ENCODE measurements at regions not wholly inside any gene's neighbourhood (a gene's known extent, or its start where the extent isn't known, plus 50 kb on each side); places are given as distances from the start of the nearest gene placed in this dataset.

GRCh38 chr15:38028869-38029268 lies 94.4 kb downstream of the TMCO5A start:
- POLR2A ChIA-PET = no interaction called here
- FAIRE-seq (no peak), DNase-seq (ENCODE audit: low read depth, low spot score) (no peak)
- Histone ChIP-seq H3K27me3 (ENCODE audit: control insufficient read depth in 2 of 2, insufficient read depth in 2 of 2, low read length in 2 of 2) (no peaks in the 10 kb centered on the region), H3K4me2 (ENCODE audit: insufficient read depth, low read length) (no peak overlapping the region), H3K27ac (ENCODE audit: insufficient read depth, low read depth, low read length) (no peak overlapping the region), H3K9me3 (replicated peaks; ENCODE audit: control insufficient read depth, insufficient read depth, low read length) (no peaks in the 10 kb centered on the region), H3K36me3 (ENCODE audit: control insufficient read depth in 2 of 2, extremely low read depth in 1 of 2, insufficient read depth in 2 of 2, low read length in 2 of 2) (no peaks in the 10 kb centered on the region), H3K4me3 (replicated peaks in 1 of 3; ENCODE audit: insufficient read depth in 1 of 3, low read depth in 1 of 3, low read length in 3 of 3) (no peak overlapping the region), H4K20me1 (replicated peaks; ENCODE audit: control insufficient read depth, extremely low read depth, insufficient read depth, low read length) (no peaks in the 10 kb centered on the region), H3K4me1 (ENCODE audit: control insufficient read depth, extremely low read depth, insufficient read depth, low read length) (peaks cover 4% of the 10 kb centered on the region), H3K9ac (replicated peaks; ENCODE audit: extremely low read depth, insufficient read depth, low read length) (no peak overlapping the region), H3K9me1 (replicated peaks; ENCODE audit: control insufficient read depth, extremely low read depth, insufficient read depth, low read length) (no peaks in the 10 kb centered on the region), H2AFZ (ENCODE audit: low read depth, low read length) (no peak overlapping the region), H3K79me2 (ENCODE audit: control insufficient read depth, insufficient read depth, low read length) (no peaks in the 10 kb centered on the region)
- TF ChIP-seq, protein P1, sequence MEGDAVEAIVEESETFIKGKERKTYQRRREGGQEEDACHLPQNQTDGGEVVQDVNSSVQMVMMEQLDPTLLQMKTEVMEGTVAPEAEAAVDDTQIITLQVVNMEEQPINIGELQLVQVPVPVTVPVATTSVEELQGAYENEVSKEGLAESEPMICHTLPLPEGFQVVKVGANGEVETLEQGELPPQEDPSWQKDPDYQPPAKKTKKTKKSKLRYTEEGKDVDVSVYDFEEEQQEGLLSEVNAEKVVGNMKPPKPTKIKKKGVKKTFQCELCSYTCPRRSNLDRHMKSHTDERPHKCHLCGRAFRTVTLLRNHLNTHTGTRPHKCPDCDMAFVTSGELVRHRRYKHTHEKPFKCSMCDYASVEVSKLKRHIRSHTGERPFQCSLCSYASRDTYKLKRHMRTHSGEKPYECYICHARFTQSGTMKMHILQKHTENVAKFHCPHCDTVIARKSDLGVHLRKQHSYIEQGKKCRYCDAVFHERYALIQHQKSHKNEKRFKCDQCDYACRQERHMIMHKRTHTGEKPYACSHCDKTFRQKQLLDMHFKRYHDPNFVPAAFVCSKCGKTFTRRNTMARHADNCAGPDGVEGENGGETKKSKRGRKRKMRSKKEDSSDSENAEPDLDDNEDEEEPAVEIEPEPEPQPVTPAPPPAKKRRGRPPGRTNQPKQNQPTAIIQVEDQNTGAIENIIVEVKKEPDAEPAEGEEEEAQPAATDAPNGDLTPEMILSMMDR (IDR thresholded peaks at IDR 0.05; ENCODE audit: extremely low read depth in 1 of 2, insufficient read depth in 1 of 2, low read depth in 1 of 2, low read length in 2 of 2) = no peak
- TF ChIP-seq FOS (IDR thresholded peaks at IDR 0.05; ENCODE audit: borderline replicate concordance, insufficient read depth, low read length) = no peak
- TF ChIP-seq, protein P2, sequence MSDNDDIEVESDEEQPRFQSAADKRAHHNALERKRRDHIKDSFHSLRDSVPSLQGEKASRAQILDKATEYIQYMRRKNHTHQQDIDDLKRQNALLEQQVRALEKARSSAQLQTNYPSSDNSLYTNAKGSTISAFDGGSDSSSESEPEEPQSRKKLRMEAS (IDR thresholded peaks at IDR 0.05; ENCODE audit: insufficient read depth, insufficient read length) = no peak
- TF ChIP-seq POLR2A (IDR thresholded peaks at IDR 0.05; ENCODE audit: low read depth, low read length) = no peak
- no peak for TF ChIP-seq EZH2 (IDR thresholded peaks at IDR 0.05; ENCODE audit: borderline replicate concordance, low read depth, low read length, severe bottlenecking)
- no peak for TF ChIP-seq GATA2 (IDR thresholded peaks at IDR 0.05; ENCODE audit: insufficient read depth, insufficient read length, low read depth, low read length)
- BruUV-seq (replicated peaks) = no TSS peak
- CTCF ChIA-PET = interaction anchor here (1.0 to 2.5 kb wide), 5 partner anchors 15 to 223 kb away, joined by 3 to 7 read pairs (median 3); partner anchors contain the start of gene SPRED1
- intact Hi-C loops (cut with micrococcal nuclease) (no loop called here), dilution Hi-C loops (cut with MboI; ENCODE audit: extremely low pct_ligation_motif_present, low sequenced_read_pairs) (no loop called here)

All from endothelial cell of umbilical vein (primary cell).